ENCODE measurements at regions not wholly inside any gene's neighbourhood (a gene's known extent, or its start where the extent isn't known, plus 50 kb on each side); places are given as distances from the start of the nearest gene placed in this dataset.

DNA sequence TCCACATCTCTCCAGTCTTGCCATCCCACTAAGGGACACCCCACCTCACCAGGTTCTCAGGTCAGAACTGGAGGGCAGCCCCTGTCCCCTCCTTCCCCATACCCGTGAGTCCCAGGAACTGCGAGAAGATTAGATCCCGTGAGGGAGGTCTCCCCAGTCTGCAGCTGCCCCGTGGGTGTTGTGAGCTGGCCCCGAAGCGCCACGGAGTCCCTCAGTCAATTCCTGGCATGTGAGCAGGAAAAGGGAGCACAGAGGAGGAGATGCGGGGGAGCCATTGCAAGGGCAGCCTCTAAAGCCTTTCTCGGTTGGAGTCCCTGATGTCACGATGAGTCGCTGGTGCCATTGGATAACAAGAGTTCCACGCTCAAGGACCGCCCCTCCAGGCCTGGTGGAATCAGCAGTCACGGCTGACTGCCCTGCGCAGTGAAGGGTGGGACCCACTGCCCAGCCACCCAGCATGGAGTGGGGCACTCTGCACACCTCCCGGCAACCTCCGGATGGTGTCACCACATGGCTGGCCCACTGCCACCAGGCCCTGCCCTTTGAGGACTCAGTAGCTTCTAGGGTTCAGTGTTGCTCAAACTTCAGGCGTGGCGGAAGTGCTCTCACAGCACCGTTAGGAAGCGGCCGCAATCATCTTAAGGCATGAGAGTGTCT, 434.9 kb upstream of the MYT1L start:
- TF ChIP-seq EZH2 (IDR thresholded peaks at IDR 0.05; ENCODE audit: borderline replicate concordance, insufficient read depth, low read depth, low read length, poor library complexity, severe bottlenecking): no peak
- TF ChIP-seq, protein P1, sequence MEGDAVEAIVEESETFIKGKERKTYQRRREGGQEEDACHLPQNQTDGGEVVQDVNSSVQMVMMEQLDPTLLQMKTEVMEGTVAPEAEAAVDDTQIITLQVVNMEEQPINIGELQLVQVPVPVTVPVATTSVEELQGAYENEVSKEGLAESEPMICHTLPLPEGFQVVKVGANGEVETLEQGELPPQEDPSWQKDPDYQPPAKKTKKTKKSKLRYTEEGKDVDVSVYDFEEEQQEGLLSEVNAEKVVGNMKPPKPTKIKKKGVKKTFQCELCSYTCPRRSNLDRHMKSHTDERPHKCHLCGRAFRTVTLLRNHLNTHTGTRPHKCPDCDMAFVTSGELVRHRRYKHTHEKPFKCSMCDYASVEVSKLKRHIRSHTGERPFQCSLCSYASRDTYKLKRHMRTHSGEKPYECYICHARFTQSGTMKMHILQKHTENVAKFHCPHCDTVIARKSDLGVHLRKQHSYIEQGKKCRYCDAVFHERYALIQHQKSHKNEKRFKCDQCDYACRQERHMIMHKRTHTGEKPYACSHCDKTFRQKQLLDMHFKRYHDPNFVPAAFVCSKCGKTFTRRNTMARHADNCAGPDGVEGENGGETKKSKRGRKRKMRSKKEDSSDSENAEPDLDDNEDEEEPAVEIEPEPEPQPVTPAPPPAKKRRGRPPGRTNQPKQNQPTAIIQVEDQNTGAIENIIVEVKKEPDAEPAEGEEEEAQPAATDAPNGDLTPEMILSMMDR (IDR thresholded peaks at IDR 0.05): no peak
